GM12865 (cell line): ENCODE measurements at regions not wholly inside any gene's neighbourhood (a gene's known extent, or its start where the extent isn't known, plus 50 kb on each side); places are given as distances from the start of the nearest gene placed in this dataset.

Source experiments
- DNase-seq: peaks from one replicate; pipeline ENCODE4 v3.0.0; 2010; ENCODE audit warnings: low read depth
- H3K4me3 ChIP-seq: 2 replicates; pipeline ENCODE4 v1.5.1; 2011; ENCODE audit warnings: mild to moderate bottlenecking, low read depth, low read length, control low read depth
- TF ChIP-seq, protein P1 (sequence below): IDR thresholded peaks from 2 replicates; pipeline ENCODE4 v1.5.1; 2011; ENCODE audit warnings: low read length, control low read depth, low read depth, inconsistent platforms; ENCODE audit not compliant: insufficient read depth; ENCODE audit errors: missing control alignments

DNA sequence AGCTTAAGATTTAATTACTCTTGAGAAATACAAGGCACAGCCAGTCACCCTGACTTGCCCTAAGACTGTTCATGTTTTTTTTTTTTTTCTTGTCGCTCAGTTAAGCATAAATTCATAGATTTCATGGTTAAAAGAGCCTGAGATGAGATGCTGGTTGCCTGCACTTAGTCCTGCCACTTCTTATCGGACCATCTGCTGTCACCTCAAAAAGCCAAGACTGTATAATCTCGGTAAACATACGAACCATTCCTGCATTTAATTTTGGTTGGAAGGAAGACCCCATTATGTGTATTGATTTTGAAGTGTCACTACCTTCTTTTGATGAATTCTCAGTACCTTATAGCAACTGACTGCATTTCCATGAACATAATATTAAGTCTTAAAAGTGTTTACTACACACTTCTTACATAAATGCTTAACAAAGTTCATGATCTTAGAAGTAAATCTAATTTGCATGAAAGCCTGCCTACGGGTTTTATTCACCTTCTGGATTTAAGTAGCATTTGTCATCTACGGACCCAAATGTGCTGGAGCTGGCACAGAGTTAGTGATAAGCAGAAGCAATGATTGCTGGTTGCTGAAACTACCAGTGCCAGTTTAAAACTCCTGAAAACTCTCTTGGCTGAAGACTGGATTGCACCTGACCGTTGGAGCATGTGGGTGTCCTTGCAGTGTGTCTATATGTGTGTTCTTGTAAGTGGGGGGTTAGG, 843.4 kb downstream of the TMEM182 start:
- no peak overlapping the region for H3K4me3 ChIP-seq
- no peak for DNase-seq
- TF ChIP-seq, protein P1, sequence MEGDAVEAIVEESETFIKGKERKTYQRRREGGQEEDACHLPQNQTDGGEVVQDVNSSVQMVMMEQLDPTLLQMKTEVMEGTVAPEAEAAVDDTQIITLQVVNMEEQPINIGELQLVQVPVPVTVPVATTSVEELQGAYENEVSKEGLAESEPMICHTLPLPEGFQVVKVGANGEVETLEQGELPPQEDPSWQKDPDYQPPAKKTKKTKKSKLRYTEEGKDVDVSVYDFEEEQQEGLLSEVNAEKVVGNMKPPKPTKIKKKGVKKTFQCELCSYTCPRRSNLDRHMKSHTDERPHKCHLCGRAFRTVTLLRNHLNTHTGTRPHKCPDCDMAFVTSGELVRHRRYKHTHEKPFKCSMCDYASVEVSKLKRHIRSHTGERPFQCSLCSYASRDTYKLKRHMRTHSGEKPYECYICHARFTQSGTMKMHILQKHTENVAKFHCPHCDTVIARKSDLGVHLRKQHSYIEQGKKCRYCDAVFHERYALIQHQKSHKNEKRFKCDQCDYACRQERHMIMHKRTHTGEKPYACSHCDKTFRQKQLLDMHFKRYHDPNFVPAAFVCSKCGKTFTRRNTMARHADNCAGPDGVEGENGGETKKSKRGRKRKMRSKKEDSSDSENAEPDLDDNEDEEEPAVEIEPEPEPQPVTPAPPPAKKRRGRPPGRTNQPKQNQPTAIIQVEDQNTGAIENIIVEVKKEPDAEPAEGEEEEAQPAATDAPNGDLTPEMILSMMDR = no peak

GRCh38 chr2:103615611-103616105, 853.8 kb downstream of the TMEM182 start:
- TF ChIP-seq, protein P1 = no peak
- H3K4me3 ChIP-seq = no peak overlapping the region
- DNase-seq = no peak

- H3K4me3 ChIP-seq = no peak overlapping the region
- DNase-seq = no peak
- TF ChIP-seq, protein P1 = no peak
These were observed 855.1 kb downstream of the TMEM182 start for GRCh38 chr2:103616891-103617290.

DNA sequence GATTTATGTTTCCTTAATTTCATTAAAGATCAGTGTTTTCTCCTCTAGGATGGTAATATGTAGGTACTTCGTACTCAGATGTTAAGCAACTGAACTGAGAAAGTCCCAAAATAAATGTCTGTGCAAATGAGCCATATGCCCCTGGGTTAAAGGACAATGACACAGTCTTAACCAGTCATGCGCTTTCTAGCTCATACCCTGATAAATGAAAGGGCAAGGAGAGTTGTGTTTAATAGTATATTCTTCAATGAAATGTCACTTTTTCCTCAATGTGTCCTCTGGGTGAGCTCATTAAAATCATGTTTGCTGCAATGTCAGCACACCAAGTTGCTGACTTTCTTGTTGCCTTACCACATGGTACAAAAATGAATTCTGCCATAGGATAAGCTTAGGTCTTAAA, 856.3 kb downstream of the TMEM182 start:
- no peak for DNase-seq
- H3K4me3 ChIP-seq = no peak overlapping the region
- TF ChIP-seq, protein P1 = no peak

- H3K4me3 ChIP-seq = no peak overlapping the region
- no peak for DNase-seq
- TF ChIP-seq, protein P1 = no peak
These were observed 865.5 kb downstream of the TMEM182 start for GRCh38 chr2:103627301-103627700.

DNA sequence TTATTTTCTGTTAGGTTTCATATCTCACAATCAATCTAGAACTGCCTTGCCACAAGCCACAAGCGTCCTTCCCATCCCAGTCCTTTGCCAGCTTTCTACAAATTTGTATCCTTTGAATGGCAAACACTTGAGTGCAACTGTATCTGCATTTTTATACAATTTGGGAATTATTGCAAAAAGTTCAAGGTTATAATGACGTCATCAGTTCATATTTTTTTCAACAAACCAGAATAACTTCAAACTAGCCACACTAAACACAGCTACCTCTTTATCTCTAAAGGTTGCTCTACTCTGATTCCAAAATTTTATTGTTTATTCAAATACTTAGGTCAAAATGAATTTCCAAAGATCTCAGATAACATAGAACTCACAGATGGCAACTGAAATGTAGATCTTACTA, 877.1 kb downstream of the TMEM182 start:
- TF ChIP-seq, protein P1 = no peak
- DNase-seq = no peak
- no peak overlapping the region for H3K4me3 ChIP-seq

- TF ChIP-seq, protein P1 = no peak
These were observed 894.7 kb downstream of the TMEM182 start for GRCh38 chr2:103656558-103656957.

More at GRCh38 chr2:103656558-103656957, 894.7 kb downstream of the TMEM182 start:
- no peak overlapping the region for H3K4me3 ChIP-seq
- no peak for DNase-seq
